NCI-H146 (cell line): ENCODE measurements at regions not wholly inside any gene's neighbourhood (a gene's known extent, or its start where the extent isn't known, plus 50 kb on each side); places are given as distances from the start of the nearest gene placed in this dataset.
A peak's percentile ranks its signal among the peaks of the same experiment; 100 is the strongest.

Experiments
- DNase-seq: peaks from one replicate; lab custom pipeline; 2025; lab: John Stamatoyannopoulos, UW

GRCh38 chr18:22355598-22355997, 62.1 kb downstream of the CTAGE1 start:
- DNase-seq, result no peak

GRCh38 chr18:22355069-22355468, 62.6 kb downstream of the CTAGE1 start:
- DNase-seq, result no peak

GRCh38 chr18:22349966-22350365, 67.7 kb downstream of the CTAGE1 start:
- no peak for DNase-seq

GRCh38 chr18:22349317-22349898, 68.3 kb downstream of the CTAGE1 start:
- no peak for DNase-seq

GRCh38 chr18:22348521-22349316, 69.0 kb downstream of the CTAGE1 start:
- DNase-seq, result peak; percentile 86

- peak; percentile 78 for DNase-seq
Observed at GRCh38 chr18:22347606-22348511, 69.9 kb downstream of the CTAGE1 start.

- DNase-seq, result no peak
Observed at GRCh38 chr18:22346953-22347605, 70.6 kb downstream of the CTAGE1 start.

GRCh38 chr18:22346401-22346952, 71.2 kb downstream of the CTAGE1 start:
- DNase-seq, result no peak

- no peak for DNase-seq
Observed at GRCh38 chr18:22345718-22346117, 72.0 kb downstream of the CTAGE1 start.

GRCh38 chr18:22344908-22345670, 72.6 kb downstream of the CTAGE1 start:
- no peak for DNase-seq

GRCh38 chr18:22344445-22344844, 73.3 kb downstream of the CTAGE1 start:
- no peak for DNase-seq

GRCh38 chr18:22343613-22344012, 74.1 kb downstream of the CTAGE1 start:
- no peak for DNase-seq

GRCh38 chr18:22342625-22343024, 75.1 kb downstream of the CTAGE1 start:
- peak; percentile 33 for DNase-seq

- no peak for DNase-seq
Observed at GRCh38 chr18:22340331-22340730, 77.4 kb downstream of the CTAGE1 start.

GRCh38 chr18:22339913-22340312, 77.8 kb downstream of the CTAGE1 start:
- DNase-seq, result no peak

GRCh38 chr18:22337833-22338232, 79.9 kb downstream of the CTAGE1 start:
- DNase-seq, result no peak

GRCh38 chr18:22337306-22337705, 80.4 kb downstream of the CTAGE1 start:
- DNase-seq, result no peak

- no peak for DNase-seq
Observed at GRCh38 chr18:22336406-22336805, 81.3 kb downstream of the CTAGE1 start.

GRCh38 chr18:22335731-22336198, 82.0 kb downstream of the CTAGE1 start:
- no peak for DNase-seq

GRCh38 chr18:22334567-22334966, 83.1 kb downstream of the CTAGE1 start:
- DNase-seq, result no peak

- DNase-seq, result no peak
Observed at GRCh38 chr18:22332590-22332989, 85.1 kb downstream of the CTAGE1 start.
